Body of pancreas (tissue), 4 donors: ENCODE measurements at regions not wholly inside any gene's neighbourhood (a gene's known extent, or its start where the extent isn't known, plus 50 kb on each side); places are given as distances from the start of the nearest gene placed in this dataset.
A peak's percentile ranks its signal among the peaks of the same experiment; 100 is the strongest.

ENCODE experiments used
- ATAC-seq: fragments of 150-250 bp; one replicate; pipeline ENCODE4 v1.9.1; 2016
- DNase-seq, 4 donors: peaks; one replicate each; pipeline ENCODE4 v3.0.0-alpha.2; 2019
- H3K27ac ChIP-seq, 4 donors: fragments of 200-600 bp; sonication (generic); 1 replicate in 3 of 4; 2 replicates in 1 of 4; pipeline versions ENCODE4 v1.5.1 to v1.6.1; 2016 to 2019; ENCODE audit warnings: mild to moderate bottlenecking in 1 of 4, mixed read lengths in 1 of 4, moderate library complexity in 1 of 4
- H3K27me3 ChIP-seq, 2 donors: fragments of 200-600 bp; sonication (generic); one replicate each; pipeline ENCODE4 v1.6.0; 2016; ENCODE audit warnings: mild to moderate bottlenecking in 1 of 2
- H3K36me3 ChIP-seq, 2 donors: fragments of 200-600 bp; sonication (generic); replicated peaks in 1 of 2; 2 replicates each; pipeline ENCODE4 v1.5.1; 2016; ENCODE audit warnings: low read depth in 2 of 2; ENCODE audit not compliant: insufficient read depth in 1 of 2
- H3K4me1 ChIP-seq: fragments of 200-600 bp; sonication (generic); one replicate; pipeline ENCODE4 v1.6.0; 2016
- H3K4me3 ChIP-seq, 2 donors: fragments of 200-600 bp; sonication (generic); 1 replicate in 1 of 2; 2 replicates in 1 of 2; pipeline ENCODE4 v1.5.1; 2016 to 2019
- H3K9me3 ChIP-seq, 3 donors: fragments of 200-600 bp; sonication (generic); 1 replicate in 2 of 3; 2 replicates in 1 of 3; pipeline ENCODE4 v1.5.1; 2016
- CTCF ChIP-seq, 7 experiments: fragments of 450-650 bp in 4 of 7; fragments of 200-600 bp in 3 of 7; sonication (generic) in 3 of 7; IDR thresholded peaks; one replicate each; pipeline ENCODE4 v1.5.1; 2016 to 2019; ENCODE audit warnings: antibody characterized with exemption in 7 of 7
- POLR2A ChIP-seq, 3 donors: fragments of 450-650 bp; IDR thresholded peaks; one replicate each; pipeline ENCODE4 v1.6.1; 2016; ENCODE audit warnings: antibody characterized with exemption in 3 of 3, mild to moderate bottlenecking in 2 of 3
- WGBS, 2 donors: methylation state at CpG; one replicate each; pipeline ENCODE4 v1.1.5; 2017; 5-methylcytosine and 5-hydroxymethylcytosine counted together
- intact Hi-C: fragments of 100-400 bp; cut with DNase I; formaldehyde crosslinking; loops from one replicate; pipeline ENCODE4 v1.15.1; 2023

GRCh38 chr11:31947051-31947450 lies 135.9 kb upstream of the PAX6 start:
- DNase-seq = no peak
- no peak for TF ChIP-seq POLR2A (IDR thresholded peaks at IDR 0.05)
- no peak for TF ChIP-seq CTCF (IDR thresholded peaks at IDR 0.05)
- Histone ChIP-seq H3K4me3 (no peak overlapping the region), H3K36me3 (no peaks in the 10 kb centered on the region), H3K9me3 (no peaks in the 10 kb centered on the region), H3K27me3 (no peaks in the 10 kb centered on the region), H3K27ac (no peak overlapping the region), H3K4me1 (no peaks in the 10 kb centered on the region)
- 73 to 84% methylated on average over 6 of the region's 6 CpGs for WGBS, 2 donors
- ATAC-seq = no peak
- intact Hi-C loops = no loop called here

- TF ChIP-seq CTCF (IDR thresholded peaks at IDR 0.05) (no peak), POLR2A (IDR thresholded peaks at IDR 0.05) (no peak)
- H3K4me1 ChIP-seq = no peaks in the 10 kb centered on the region
- no peaks in the 10 kb centered on the region for H3K9me3 ChIP-seq
- H3K27me3 ChIP-seq = no peaks in the 10 kb centered on the region
- no peak overlapping the region for H3K27ac ChIP-seq
- intact Hi-C loops = no loop called here
- ATAC-seq = no peak
- WGBS, 2 donors = 22 to 40% methylated on average over 2 of the region's 2 CpGs
- no peak overlapping the region for H3K4me3 ChIP-seq
- no peaks in the 10 kb centered on the region for H3K36me3 ChIP-seq
- no peak for DNase-seq
Observed at GRCh38 chr11:31943056-31943780, 132.1 kb upstream of the PAX6 start.

- H3K27ac ChIP-seq = no peak overlapping the region
- WGBS, 2 donors = 56 to 68% methylated on average over 3 to 4 of the region's 4 CpGs
- no peaks in the 10 kb centered on the region for H3K9me3 ChIP-seq
- intact Hi-C loops = no loop called here
- TF ChIP-seq POLR2A (IDR thresholded peaks at IDR 0.05) (no peak), CTCF (IDR thresholded peaks at IDR 0.05) (no peak)
- no peak overlapping the region for H3K4me3 ChIP-seq
- no peaks in the 10 kb centered on the region for H3K4me1 ChIP-seq
- H3K36me3 ChIP-seq = no peaks in the 10 kb centered on the region
- DNase-seq (peak in 2 of 4 donors; percentile 10 to 16), ATAC-seq (no peak)
- no peaks in the 10 kb centered on the region for H3K27me3 ChIP-seq
Observed at GRCh38 chr11:31940371-31941037, 129.4 kb upstream of the PAX6 start.

GRCh38 chr11:31939004-31939403 lies 127.9 kb upstream of the PAX6 start:
- Histone ChIP-seq H3K27me3 (no peaks in the 10 kb centered on the region), H3K4me1 (no peaks in the 10 kb centered on the region), H3K27ac (no peak overlapping the region), H3K4me3 (no peak overlapping the region), H3K9me3 (no peaks in the 10 kb centered on the region), H3K36me3 (no peaks in the 10 kb centered on the region)
- ATAC-seq = no peak
- no peak for TF ChIP-seq CTCF (IDR thresholded peaks at IDR 0.05)
- TF ChIP-seq POLR2A (IDR thresholded peaks at IDR 0.05) = no peak
- WGBS, 2 donors = 27 to 37% methylated on average over 3 of the region's 3 CpGs
- intact Hi-C loops = no loop called here
- DNase-seq = no peak

- no peaks in the 10 kb centered on the region for H3K9me3 ChIP-seq
- no peak overlapping the region for H3K27ac ChIP-seq
- no peak for TF ChIP-seq CTCF (IDR thresholded peaks at IDR 0.05)
- no peak for TF ChIP-seq POLR2A (IDR thresholded peaks at IDR 0.05)
- 42 to 83% methylated on average over 1 of the region's 1 CpG for WGBS, 2 donors
- ATAC-seq = no peak
- no peak overlapping the region for H3K4me3 ChIP-seq
- H3K4me1 ChIP-seq = no peaks in the 10 kb centered on the region
- no peaks in the 10 kb centered on the region for H3K36me3 ChIP-seq
- H3K27me3 ChIP-seq = no peaks in the 10 kb centered on the region
- DNase-seq = no peak
- intact Hi-C loops = no loop called here
Observed at GRCh38 chr11:31936312-31936711, 125.2 kb upstream of the PAX6 start.
